HG02885 (cell line): ENCODE measurements at regions not wholly inside any gene's neighbourhood (a gene's known extent, or its start where the extent isn't known, plus 50 kb on each side); places are given as distances from the start of the nearest gene placed in this dataset.

Source experiments
- ATAC-seq: cut with Tn5 transposase; IDR thresholded peaks from one replicate; pipeline ENCODE4 v1.9.1; 2021; ENCODE audit warnings: mild to moderate bottlenecking; ENCODE audit not compliant: unreplicated experiment, poor library complexity

DNA sequence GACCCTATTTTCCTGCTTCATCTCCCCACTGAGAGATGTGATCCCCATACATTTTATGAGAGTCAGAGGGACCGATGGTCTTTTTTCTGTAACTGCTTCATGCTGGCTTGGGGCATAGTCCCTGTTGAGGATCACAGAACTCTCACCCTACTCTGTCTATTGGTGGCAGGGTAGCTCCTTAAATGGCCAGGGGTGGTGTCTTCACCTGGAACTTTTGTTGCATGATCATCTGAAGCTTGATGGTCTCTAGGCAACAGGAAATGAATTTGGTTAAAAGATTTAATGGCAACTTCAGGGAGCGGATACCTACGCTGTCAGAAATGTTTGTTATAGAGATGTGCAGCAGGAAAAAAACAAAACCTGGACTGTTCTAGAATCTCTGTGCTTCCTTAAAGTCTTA, 87.0 kb upstream of the GLIS3 start:
- ATAC-seq, result peak; percentile 46

GRCh38 chr9:4384750-4385149, 84.9 kb upstream of the GLIS3 start:
- no peak for ATAC-seq

GRCh38 chr9:4382722-4383317, 83.0 kb upstream of the GLIS3 start:
- peak; percentile 73 for ATAC-seq

DNA sequence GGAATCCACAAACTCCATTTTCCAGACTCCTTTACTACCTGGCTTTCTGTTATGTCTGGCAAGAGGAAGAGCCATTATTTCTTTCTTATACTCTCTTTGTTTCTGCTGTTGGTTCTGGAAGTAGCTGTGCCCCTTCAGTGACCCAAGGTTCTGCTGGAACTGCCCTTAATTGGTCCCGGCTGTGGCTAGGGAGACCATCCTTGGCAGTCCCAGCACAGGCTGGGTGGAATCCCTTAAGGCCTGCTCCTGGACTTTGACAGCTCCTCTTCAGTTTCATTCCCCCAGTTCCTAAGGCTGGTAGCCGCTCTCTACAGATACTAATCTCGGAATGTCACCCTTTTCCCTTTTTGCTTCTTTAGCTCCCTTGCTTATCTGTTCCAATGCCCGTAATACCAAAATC, 81.9 kb upstream of the GLIS3 start:
- no peak for ATAC-seq

DNA sequence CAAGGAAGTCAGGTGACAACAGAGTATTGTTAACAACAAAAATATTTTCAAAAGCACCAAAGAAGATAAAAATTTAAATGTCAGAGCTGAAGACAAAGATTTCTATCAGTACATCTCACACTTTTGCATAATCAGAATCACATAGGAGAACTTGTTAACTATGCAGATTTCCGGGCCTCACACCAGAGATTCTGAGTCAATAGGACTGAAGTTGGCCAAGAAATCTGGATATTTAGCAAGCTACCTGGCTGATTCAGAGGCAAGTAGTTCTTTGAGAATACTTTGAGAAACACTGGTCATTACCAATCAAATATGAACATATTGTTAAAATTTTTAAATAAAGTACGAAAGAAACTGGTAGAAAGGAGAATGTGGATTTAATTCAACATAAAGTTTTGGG, 80.5 kb upstream of the GLIS3 start:
- no peak for ATAC-seq

DNA sequence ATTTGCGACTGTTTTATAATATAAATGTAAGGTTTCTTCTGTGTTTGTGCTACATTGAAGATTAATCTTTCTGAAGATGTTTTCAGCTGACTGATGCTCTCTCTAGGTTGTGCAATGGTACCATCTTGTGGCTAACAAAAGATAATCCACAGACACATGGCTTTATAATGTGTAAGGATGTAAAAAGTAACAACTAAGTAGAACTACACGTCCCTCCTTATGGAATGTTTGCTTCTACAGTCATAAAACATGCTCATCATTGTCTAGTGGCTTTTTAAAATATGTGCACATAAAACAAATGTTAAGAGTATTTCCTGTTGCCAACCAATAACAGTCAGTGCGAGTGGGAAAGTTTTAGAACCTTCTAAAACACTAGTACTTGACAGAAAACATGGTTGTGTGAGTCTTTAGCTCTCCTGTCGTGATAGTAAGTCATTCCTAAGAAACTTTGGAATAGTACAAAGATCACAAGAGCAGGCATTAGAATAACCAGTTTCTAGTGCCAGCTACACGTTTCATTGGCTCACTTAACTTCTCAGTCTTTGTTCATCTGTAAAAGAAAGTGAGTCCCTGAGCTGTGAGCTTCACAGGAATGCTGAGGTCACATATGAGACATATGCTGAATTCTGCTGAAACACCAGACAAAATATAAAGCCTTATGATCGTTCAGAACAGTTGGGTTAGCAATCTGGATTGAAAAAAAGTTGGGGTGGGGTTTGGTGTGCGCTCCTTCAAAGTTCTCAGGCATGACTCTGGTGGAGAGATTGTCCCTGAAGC, 75.7 kb upstream of the GLIS3 start:
- no peak for ATAC-seq

GRCh38 chr9:4371108-4371507, 71.2 kb upstream of the GLIS3 start:
- ATAC-seq, result no peak

GRCh38 chr9:4370501-4370900, 70.6 kb upstream of the GLIS3 start:
- ATAC-seq, result no peak

DNA sequence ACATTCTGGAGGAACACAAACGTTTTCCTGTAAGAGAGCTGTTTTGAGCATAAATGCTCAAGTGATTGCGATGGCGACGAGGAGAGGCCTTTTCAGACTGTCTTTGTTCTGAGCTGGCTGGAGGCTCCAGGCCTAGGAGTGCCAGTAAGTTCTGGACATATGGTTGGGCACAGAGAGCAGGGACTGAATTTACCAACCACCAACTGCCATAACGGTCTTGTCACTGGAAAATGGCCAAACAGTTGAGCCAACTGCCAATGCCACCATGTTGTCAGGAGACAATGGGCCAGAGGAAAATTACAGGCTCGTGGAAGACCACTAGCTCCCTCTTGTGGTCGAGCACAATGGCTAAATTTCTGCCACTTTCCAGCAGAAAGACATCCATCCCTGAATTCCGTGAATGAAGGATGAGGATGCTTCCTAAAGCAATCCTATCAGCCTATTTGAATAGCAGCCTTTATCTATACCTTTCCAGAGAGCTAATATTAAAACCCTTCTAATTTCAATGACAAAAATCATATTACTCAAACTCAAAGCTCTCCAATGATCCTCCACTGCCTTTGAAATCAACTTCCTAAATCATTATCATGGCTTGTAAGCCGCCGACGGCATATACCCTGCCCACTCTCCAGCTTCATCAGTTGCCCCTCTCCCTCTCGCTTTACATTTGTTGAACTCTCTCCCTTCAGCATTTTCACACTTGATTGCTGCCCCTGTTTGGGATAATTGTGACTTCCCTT, 66.9 kb upstream of the GLIS3 start:
- ATAC-seq, result no peak

- ATAC-seq, result no peak
These were observed 65.2 kb upstream of the GLIS3 start for GRCh38 chr9:4365055-4365454.

GRCh38 chr9:4362281-4362680, 62.4 kb upstream of the GLIS3 start:
- ATAC-seq, result no peak

- no peak for ATAC-seq
These were observed 59.1 kb upstream of the GLIS3 start for GRCh38 chr9:4359016-4359415.

GRCh38 chr9:4357929-4358328, 58.1 kb upstream of the GLIS3 start:
- ATAC-seq, result no peak

DNA sequence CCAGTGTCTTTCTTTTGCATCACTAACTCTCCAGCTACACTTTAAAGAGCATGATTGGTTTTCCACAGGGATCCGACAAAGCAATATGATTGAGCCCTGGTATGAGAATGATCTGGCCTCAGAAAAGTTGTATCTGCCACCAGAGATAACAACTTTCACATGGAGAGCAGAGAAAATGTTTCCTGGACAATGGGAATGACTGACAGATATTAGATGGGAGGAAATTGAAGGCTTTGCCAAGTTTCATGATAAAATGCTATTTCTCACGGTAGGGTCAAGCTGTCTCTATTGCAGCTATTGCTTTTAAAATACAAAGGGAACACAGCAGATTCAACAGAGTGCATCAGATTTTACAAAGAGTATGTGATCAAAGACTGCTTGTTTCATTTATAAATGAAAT, 56.4 kb upstream of the GLIS3 start:
- ATAC-seq, result no peak

DNA sequence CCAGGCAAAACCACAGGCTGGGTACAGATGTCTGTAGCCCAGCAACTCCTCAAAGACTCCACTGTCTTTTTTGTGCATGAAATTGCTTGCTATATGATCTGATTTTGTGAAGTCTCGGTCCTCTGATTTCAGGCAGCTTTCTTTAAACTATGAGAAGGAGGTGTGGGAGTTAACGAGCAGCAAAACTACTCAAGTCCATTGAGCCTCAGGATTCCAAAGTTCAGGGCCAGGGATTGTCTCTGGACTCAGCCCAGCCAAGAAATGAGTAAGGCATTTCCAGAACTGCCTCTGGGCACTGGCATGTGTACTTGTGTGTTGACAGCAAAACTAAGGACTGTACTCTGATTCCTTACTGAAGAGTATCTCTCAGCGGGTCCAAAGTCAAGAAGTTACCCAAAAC, 53.4 kb upstream of the GLIS3 start:
- ATAC-seq, result no peak

GRCh38 chr9:4349816-4350418, 50.0 kb upstream of the GLIS3 start:
- no peak for ATAC-seq
